Progenitor cell of endocrine pancreas (in vitro differentiated cells): ENCODE measurements at regions not wholly inside any gene's neighbourhood (a gene's known extent, or its start where the extent isn't known, plus 50 kb on each side); places are given as distances from the start of the nearest gene placed in this dataset.

Experiments
- DNase-seq: peaks from one replicate; pipeline ENCODE4 v3.0.0; 2021; ENCODE audit warnings: low spot score; ENCODE audit not compliant: unreplicated experiment
- H3K27ac Mint-ChIP-seq: 2 replicates; pipeline ENCODE4 v1.8.0; 2021; ENCODE audit warnings: mild to moderate bottlenecking, moderate library complexity, mixed read lengths
- H3K27me3 Mint-ChIP-seq: 2 replicates; pipeline ENCODE4 v1.8.0; 2021; ENCODE audit warnings: mixed read lengths
- H3K36me3 Mint-ChIP-seq: 2 replicates; pipeline ENCODE4 v1.8.0; 2022; ENCODE audit warnings: mixed read lengths; ENCODE audit not compliant: insufficient read depth
- H3K4me1 Mint-ChIP-seq: 2 replicates; pipeline ENCODE4 v1.8.0; 2021; ENCODE audit warnings: low read depth, mixed read lengths
- H3K4me3 Mint-ChIP-seq: 2 replicates; pipeline ENCODE4 v1.8.0; 2021; ENCODE audit warnings: low read depth, mild to moderate bottlenecking, moderate library complexity, mixed read lengths
- H3K9me3 Mint-ChIP-seq: 2 replicates; pipeline ENCODE4 v1.8.0; 2021; ENCODE audit warnings: low read depth, mixed read lengths
- CTCF ChIP-seq: fragments of 200-600 bp; sonication (generic); IDR thresholded peaks from one replicate; pipeline ENCODE4 v1.5.0; 2021; ENCODE audit warnings: antibody characterized with exemption, mild to moderate bottlenecking; ENCODE audit not compliant: unreplicated experiment

DNA sequence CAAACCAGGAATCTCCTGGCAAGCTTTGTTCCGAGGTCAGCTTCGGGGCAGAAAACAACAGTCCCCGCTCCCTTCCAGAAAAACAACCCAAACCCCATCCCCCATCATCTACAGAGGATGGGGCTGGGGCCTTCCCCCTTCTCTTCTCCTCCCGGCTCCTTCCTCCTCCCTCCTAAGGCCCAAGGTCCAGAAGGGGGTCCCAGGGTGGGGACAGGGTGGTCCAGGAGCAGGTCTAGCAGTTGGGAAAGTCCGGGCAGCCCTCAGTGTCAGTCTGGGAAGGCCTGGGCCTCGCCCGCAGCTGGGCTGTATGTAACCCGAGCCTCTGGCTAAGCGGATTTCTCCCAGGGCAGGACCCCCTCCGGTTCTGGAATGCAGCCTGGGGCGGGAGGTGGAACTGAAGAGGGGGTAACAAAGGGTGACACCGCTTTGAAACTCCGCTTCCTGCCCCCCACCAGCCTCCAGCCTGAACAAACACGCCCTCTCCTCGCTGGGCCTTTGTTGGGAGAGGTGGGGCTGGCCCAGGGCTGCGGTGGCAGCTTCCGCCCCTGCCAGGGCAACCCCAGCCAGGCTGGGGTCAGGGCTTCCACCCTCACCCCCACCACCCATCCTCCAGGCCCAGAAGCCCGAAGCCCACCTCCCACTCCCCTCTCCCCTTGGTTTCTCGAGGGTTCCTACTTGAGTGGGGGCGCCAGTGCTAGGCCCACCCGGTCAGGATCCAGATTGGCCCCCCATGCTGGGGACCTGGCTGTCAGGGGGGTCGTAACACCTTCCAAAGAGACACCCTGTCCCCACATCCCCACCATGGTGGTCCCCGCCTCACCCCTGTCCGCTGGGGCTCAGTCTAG, 63.5 kb downstream of the C9orf50 start:
- peak overlapping the region; percentile 3 for H3K4me3 Mint-ChIP-seq
- peak; percentile 72 for DNase-seq
- no peak for TF ChIP-seq CTCF
- peak overlapping the region; percentile 98 for H3K27ac Mint-ChIP-seq
- H3K36me3 Mint-ChIP-seq: no peaks in the 10 kb centered on the region
- no peaks in the 10 kb centered on the region for H3K27me3 Mint-ChIP-seq
- H3K4me1 Mint-ChIP-seq: peaks cover 52% of the 10 kb centered on the region
- no peaks in the 10 kb centered on the region for H3K9me3 Mint-ChIP-seq

GRCh38 chr9:129556491-129557191, 64.3 kb downstream of the C9orf50 start:
- DNase-seq: no peak
- Mint-ChIP-seq H3K27me3 (no peaks in the 10 kb centered on the region), H3K9me3 (no peaks in the 10 kb centered on the region), H3K36me3 (no peaks in the 10 kb centered on the region), H3K4me1 (peaks cover 50% of the 10 kb centered on the region), H3K27ac (peak overlapping the region; percentile 98), H3K4me3 (peak overlapping the region; percentile 3)
- no peak for TF ChIP-seq CTCF

GRCh38 chr9:129555512-129556215, 65.2 kb downstream of the C9orf50 start:
- H3K4me1 Mint-ChIP-seq: peaks cover 44% of the 10 kb centered on the region
- peak overlapping the region; percentile 98 for H3K27ac Mint-ChIP-seq
- TF ChIP-seq CTCF: no peak
- H3K36me3 Mint-ChIP-seq: no peaks in the 10 kb centered on the region
- no peaks in the 10 kb centered on the region for H3K9me3 Mint-ChIP-seq
- no peak for DNase-seq
- H3K27me3 Mint-ChIP-seq: no peaks in the 10 kb centered on the region
- H3K4me3 Mint-ChIP-seq: no peak overlapping the region

DNA sequence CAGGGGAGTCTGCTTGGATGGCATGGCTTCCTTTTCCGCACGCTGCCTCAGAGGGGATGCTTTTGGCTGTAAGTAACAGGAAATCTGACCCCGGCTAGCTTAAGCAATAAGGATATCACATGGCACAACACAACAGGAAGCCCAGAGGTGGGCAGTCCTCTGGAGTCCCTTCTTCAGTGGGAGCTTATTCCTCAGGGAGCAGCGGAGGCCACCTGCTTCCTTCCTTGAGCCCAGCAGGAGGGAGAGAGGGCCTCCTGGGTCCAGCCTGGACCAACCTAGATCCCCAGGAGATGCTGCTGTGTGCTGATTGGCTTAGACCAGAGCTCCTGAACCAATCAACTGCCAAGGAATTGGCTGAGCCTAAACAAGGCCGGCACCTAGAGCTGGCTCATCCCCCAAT, 66.3 kb downstream of the C9orf50 start:
- no peak overlapping the region for H3K27ac Mint-ChIP-seq
- H3K4me1 Mint-ChIP-seq: peaks cover 40% of the 10 kb centered on the region
- DNase-seq: no peak
- no peaks in the 10 kb centered on the region for H3K9me3 Mint-ChIP-seq
- H3K36me3 Mint-ChIP-seq: no peaks in the 10 kb centered on the region
- H3K4me3 Mint-ChIP-seq: no peak overlapping the region
- TF ChIP-seq CTCF: no peak
- H3K27me3 Mint-ChIP-seq: no peaks in the 10 kb centered on the region

GRCh38 chr9:129553277-129553676, 67.6 kb downstream of the C9orf50 start:
- Mint-ChIP-seq H3K9me3 (no peaks in the 10 kb centered on the region), H3K27me3 (no peaks in the 10 kb centered on the region), H3K4me1 (peaks cover 35% of the 10 kb centered on the region), H3K27ac (no peak overlapping the region), H3K4me3 (no peak overlapping the region), H3K36me3 (no peaks in the 10 kb centered on the region)
- no peak for DNase-seq
- TF ChIP-seq CTCF: no peak
